H1 (cell line): ENCODE measurements at regions not wholly inside any gene's neighbourhood (a gene's known extent, or its start where the extent isn't known, plus 50 kb on each side); places are given as distances from the start of the nearest gene placed in this dataset.

Experiments used
- CHD7 ChIP-seq: fragments of 300-600 bp; sonication (generic); IDR thresholded peaks from 2 replicates; pipeline ENCODE4 v1.7.1; 2012; ENCODE audit warnings: low read length, moderate library complexity, mild to moderate bottlenecking, inconsistent platforms; ENCODE audit not compliant: insufficient replicate concordance
- SIN3A ChIP-seq, 2 experiments: IDR thresholded peaks in 1 of 2; conservative IDR thresholded peaks in 1 of 2; 2 replicates each; pipeline ENCODE4 v1.6.1; 2011 to 2012; ENCODE audit warnings: low read length in 2 of 2, improper control_type of control experiment in 1 of 2, low read depth in 1 of 2, mild to moderate bottlenecking in 1 of 2

- TF ChIP-seq CHD7: no peak
- TF ChIP-seq SIN3A (conservative IDR thresholded peaks at IDR 0.05 in 1 of 2, IDR thresholded peaks at IDR 0.05 in 1 of 2; ENCODE audit: low read depth in 1 of 2, low read length in 2 of 2): no peak
These were observed 628.2 kb upstream of the SALL1 start (continued) for GRCh38 chr16:51779240-51779639.
